Upper lobe of left lung (tissue), 4 donors: ENCODE measurements at regions not wholly inside any gene's neighbourhood (a gene's known extent, or its start where the extent isn't known, plus 50 kb on each side); places are given as distances from the start of the nearest gene placed in this dataset.

Experiments
- POLR2A ChIP-seq, 4 donors: fragments of 450-650 bp; IDR thresholded peaks; one replicate each; pipeline ENCODE4 v1.5.1; 2016 to 2017; ENCODE audit warnings: antibody characterized with exemption in 4 of 4, mild to moderate bottlenecking in 2 of 4
- TF ChIP-seq, protein P1 (sequence below), 6 experiments: fragments of 450-650 bp in 4 of 6; fragments of 200-600 bp in 2 of 6; sonication (generic) in 2 of 6; IDR thresholded peaks; one replicate each; pipeline ENCODE4 v1.5.1; 2016 to 2019; ENCODE audit warnings: antibody characterized with exemption in 6 of 6

DNA sequence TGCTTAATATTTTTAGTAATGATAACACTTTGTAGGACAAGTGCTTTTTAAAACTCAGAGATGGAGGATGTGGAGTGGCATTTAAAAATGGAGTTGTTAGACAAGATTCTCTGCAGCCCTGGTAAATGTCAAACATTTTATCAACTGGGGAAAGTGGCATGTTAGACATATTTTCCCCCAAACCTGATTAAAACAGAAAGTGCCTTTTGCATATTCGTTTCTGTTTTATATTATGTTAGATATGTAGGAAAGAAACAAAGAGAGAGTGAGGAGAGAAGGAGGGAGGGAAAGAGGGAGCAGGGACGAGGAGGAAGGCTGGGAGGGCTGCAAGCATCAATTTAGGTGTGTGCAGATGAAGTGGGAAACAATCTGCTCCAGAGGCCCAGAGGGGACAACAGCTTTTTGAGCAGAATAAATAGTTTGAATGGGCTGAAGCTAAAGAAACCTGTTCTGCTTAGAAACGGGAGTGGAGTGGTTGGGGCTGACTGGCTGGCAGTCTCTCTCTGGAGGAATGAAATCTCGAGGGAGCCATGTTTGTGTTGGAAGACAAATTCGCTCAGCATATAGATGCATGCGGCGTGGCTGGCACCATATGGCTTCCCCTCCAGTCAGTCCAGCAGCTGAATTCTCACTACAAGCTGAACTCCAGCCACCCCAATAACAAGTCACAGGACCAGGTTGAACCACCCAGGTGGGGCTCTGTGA is 502.2 kb downstream of the AJAP1 start:
- TF ChIP-seq, protein P1, sequence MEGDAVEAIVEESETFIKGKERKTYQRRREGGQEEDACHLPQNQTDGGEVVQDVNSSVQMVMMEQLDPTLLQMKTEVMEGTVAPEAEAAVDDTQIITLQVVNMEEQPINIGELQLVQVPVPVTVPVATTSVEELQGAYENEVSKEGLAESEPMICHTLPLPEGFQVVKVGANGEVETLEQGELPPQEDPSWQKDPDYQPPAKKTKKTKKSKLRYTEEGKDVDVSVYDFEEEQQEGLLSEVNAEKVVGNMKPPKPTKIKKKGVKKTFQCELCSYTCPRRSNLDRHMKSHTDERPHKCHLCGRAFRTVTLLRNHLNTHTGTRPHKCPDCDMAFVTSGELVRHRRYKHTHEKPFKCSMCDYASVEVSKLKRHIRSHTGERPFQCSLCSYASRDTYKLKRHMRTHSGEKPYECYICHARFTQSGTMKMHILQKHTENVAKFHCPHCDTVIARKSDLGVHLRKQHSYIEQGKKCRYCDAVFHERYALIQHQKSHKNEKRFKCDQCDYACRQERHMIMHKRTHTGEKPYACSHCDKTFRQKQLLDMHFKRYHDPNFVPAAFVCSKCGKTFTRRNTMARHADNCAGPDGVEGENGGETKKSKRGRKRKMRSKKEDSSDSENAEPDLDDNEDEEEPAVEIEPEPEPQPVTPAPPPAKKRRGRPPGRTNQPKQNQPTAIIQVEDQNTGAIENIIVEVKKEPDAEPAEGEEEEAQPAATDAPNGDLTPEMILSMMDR (IDR thresholded peaks at IDR 0.05) = no peak
- TF ChIP-seq POLR2A (IDR thresholded peaks at IDR 0.05) = no peak
